AG04450 (cell line): ENCODE measurements at regions not wholly inside any gene's neighbourhood (a gene's known extent, or its start where the extent isn't known, plus 50 kb on each side); places are given as distances from the start of the nearest gene placed in this dataset.

Experiments
- CTCF ChIA-PET: fragments of 300-600, 350-600 bp; formaldehyde crosslinking; extraction: SDS; loops from one replicate; lab custom pipeline; 2022; ENCODE audit warnings: antibody characterized with exemption, inconsistent platforms; lab: Charles Lee
- POLR2A ChIA-PET: fragments of 350-600 bp; formaldehyde crosslinking; extraction: SDS; loops from one replicate; lab custom pipeline; 2021; ENCODE audit warnings: antibody characterized with exemption, inconsistent platforms; lab: Yijun Ruan, JAX
- DNase-seq: peaks from one replicate; pipeline ENCODE4 v3.0.0-alpha.2; 2011; ENCODE audit warnings: low read depth, low spot score
- H3K27ac ChIP-seq: one replicate; pipeline ENCODE4 v1.5.1; 2012; ENCODE audit warnings: low read depth, low read length, control low read depth
- H3K27me3 ChIP-seq: one replicate; pipeline ENCODE4 v1.6.0; 2012; ENCODE audit warnings: low read length; ENCODE audit not compliant: control insufficient read depth, insufficient read depth
- H3K4me3 ChIP-seq: 2 replicates; pipeline ENCODE4 v1.5.1; 2011; ENCODE audit warnings: mild to moderate bottlenecking, low read depth, low read length, control low read depth
- H3K9me3 ChIP-seq: 2 replicates; pipeline ENCODE4 v1.5.1; 2012; ENCODE audit warnings: low read length; ENCODE audit not compliant: control insufficient read depth, insufficient read depth
- TF ChIP-seq, protein P1 (sequence below): IDR thresholded peaks from 2 replicates; pipeline ENCODE4 v1.5.1; 2011; ENCODE audit warnings: low read depth, low read length, control low read depth, inconsistent platforms

DNA sequence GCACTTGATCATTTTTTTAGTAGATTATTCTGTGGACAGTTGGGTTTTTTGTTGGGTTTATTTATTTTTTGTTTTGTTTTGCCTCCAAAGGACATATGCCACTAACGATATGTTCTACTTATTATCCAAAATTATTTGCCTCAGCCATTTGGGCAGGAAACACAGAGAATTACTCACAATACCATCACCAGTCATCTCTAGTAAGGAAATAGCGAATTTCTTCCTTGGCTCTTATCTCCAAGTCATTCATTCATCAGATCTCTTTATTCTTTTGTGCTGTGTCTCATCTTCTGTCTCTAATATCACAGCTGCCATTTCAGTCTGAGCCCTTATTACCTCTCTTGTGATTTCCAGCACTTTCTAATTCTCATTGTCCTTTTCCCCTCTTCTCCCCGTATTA, 130.4 kb upstream of the SMLR1 start:
- TF ChIP-seq, protein P1, sequence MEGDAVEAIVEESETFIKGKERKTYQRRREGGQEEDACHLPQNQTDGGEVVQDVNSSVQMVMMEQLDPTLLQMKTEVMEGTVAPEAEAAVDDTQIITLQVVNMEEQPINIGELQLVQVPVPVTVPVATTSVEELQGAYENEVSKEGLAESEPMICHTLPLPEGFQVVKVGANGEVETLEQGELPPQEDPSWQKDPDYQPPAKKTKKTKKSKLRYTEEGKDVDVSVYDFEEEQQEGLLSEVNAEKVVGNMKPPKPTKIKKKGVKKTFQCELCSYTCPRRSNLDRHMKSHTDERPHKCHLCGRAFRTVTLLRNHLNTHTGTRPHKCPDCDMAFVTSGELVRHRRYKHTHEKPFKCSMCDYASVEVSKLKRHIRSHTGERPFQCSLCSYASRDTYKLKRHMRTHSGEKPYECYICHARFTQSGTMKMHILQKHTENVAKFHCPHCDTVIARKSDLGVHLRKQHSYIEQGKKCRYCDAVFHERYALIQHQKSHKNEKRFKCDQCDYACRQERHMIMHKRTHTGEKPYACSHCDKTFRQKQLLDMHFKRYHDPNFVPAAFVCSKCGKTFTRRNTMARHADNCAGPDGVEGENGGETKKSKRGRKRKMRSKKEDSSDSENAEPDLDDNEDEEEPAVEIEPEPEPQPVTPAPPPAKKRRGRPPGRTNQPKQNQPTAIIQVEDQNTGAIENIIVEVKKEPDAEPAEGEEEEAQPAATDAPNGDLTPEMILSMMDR, result no peak
- POLR2A ChIA-PET, result no interaction called here
- CTCF ChIA-PET, result interaction anchor here (1.5 to 4.7 kb wide), 4 partner anchors 331 to 403 kb away, joined by 4 to 93 read pairs (median 8); partner anchors contain the start of gene TMEM200A
- H3K27ac ChIP-seq, result no peak overlapping the region
- no peak overlapping the region for H3K4me3 ChIP-seq
- no peak for DNase-seq
- no peaks in the 10 kb centered on the region for H3K27me3 ChIP-seq
- no peaks in the 10 kb centered on the region for H3K9me3 ChIP-seq

DNA sequence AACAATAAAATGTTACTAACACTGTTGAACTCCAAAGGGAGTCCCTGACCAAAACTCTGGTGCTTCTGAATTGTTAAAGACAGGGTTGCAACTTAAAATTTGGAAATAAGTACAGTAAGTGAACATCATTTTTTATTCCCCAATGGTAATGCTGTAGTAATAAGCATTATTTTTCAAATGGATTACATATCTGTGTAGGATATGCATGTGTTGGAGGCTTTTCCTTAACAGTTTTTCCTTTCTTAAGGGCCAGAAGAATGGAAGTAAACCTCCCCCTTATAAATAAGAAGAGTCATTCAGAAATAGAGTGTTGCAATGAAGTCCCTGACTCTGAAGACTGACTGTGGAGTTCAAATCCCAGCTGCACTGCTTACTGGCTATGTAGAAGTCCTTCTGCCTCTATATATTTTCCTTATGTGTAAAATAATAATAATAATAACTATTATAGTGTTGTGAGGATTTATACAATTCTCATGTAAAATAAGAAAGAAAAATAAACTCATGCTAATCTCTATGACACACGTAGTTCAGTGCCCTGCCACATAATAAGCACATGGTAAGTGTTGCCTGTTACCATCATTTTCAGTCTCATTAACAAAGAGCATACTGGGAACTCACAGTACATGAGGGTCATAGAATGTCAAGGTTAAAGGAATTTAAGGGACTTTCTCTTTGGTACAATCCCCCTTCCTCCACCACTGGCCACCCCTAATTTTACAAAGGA, 129.8 kb upstream of the SMLR1 start:
- no peak overlapping the region for H3K4me3 ChIP-seq
- no peak overlapping the region for H3K27ac ChIP-seq
- TF ChIP-seq, protein P1, result no peak
- H3K27me3 ChIP-seq, result no peaks in the 10 kb centered on the region
- no peaks in the 10 kb centered on the region for H3K9me3 ChIP-seq
- POLR2A ChIA-PET, result interaction anchor here (0.7 to 1.0 kb wide), 2 partner anchors 331 to 394 kb away, joined by 5 to 6 read pairs; partner anchors contain the start of gene TMEM200A
- DNase-seq, result no peak
- CTCF ChIA-PET, result interaction anchor here (0.7 to 4.7 kb wide), 31 partner anchors 11 to 836 kb away, joined by 3 to 93 read pairs (median 4); partner anchors contain the start of gene TMEM200A

DNA sequence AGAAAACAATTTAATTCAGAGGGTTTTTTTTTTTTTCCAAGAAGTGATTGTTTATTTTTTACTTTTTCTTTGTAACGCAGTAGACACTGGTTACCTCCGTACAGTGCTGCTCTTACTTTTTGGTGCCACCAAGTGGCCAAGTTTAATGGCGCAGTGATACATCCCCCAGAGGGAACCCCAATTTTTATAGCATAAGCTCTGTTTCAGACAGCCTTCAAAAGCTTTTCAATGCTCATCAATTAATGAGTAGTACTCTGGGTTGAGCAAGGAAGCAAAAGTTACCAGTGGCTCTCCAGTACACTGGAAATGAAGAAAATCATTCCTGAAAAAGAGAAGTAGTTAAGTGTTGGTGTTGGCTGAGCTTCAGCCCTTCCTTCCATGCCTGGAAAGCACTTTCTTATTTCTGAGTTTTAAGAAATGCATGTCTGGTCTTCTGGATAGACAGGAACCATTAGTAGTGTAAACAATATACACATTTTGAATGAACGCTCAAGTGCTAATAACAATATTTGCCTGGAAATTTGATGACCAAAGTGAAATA, 129.1 kb upstream of the SMLR1 start:
- peak; percentile 36 for DNase-seq
- Histone ChIP-seq H3K4me3 (no peak overlapping the region), H3K9me3 (no peaks in the 10 kb centered on the region), H3K27ac (no peak overlapping the region), H3K27me3 (no peaks in the 10 kb centered on the region)
- TF ChIP-seq, protein P1, result peak; percentile 93
- ChIA-PET POLR2A (interaction anchor here (0.7 to 1.0 kb wide), 2 partner anchors 332 to 395 kb away, joined by 5 to 6 read pairs; partner anchors contain the start of gene TMEM200A), CTCF (interaction anchor here (0.5 to 4.7 kb wide), 58 partner anchors 8 to 1696 kb away, joined by 3 to 93 read pairs (median 4); partner anchors contain the start of gene TMEM200A)

DNA sequence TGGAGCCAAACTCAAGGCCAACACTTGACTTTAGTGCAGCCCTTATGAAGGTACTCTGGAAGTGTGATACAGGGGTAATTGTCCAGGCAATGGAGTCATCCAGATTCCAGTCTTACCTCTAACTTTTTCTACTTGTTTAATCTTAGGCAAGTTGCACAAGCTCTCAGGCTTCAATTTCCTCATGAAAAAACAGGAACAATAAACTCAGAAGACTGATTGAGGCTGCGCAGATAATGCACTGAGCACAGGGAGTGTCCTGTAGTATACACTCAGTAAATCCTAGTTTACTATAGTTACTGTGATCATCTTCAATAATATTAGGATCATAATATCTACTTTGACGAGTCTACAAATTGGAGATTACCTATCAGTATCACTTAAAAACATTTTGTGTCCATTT, 127.5 kb upstream of the SMLR1 start:
- CTCF ChIA-PET, result interaction anchor here (1.3 to 4.7 kb wide), 3 partner anchors 334 to 406 kb away, joined by 7 to 93 read pairs (median 26); partner anchors contain the start of gene TMEM200A
- DNase-seq, result no peak
- H3K4me3 ChIP-seq, result no peak overlapping the region
- no peaks in the 10 kb centered on the region for H3K9me3 ChIP-seq
- TF ChIP-seq, protein P1, result no peak
- no peaks in the 10 kb centered on the region for H3K27me3 ChIP-seq
- no peak overlapping the region for H3K27ac ChIP-seq
- POLR2A ChIA-PET, result no interaction called here
